Transverse colon (tissue), 4 donors: ENCODE measurements at regions not wholly inside any gene's neighbourhood (a gene's known extent, or its start where the extent isn't known, plus 50 kb on each side); places are given as distances from the start of the nearest gene placed in this dataset.

ENCODE experiments used
- POLR2AphosphoS5 ChIP-seq, 3 donors: sonication (generic); formaldehyde crosslinking; IDR thresholded peaks; one replicate each; pipeline ENCODE4 v1.6.1; 2016; ENCODE audit warnings: antibody characterized with exemption in 3 of 3
- TF ChIP-seq, protein P1 (sequence below), 5 experiments: fragments of 200-600 bp in 3 of 5; fragments of 450-650 bp in 2 of 5; sonication (generic) in 3 of 5; IDR thresholded peaks; 1 replicate in 2 of 5; 2 replicates in 3 of 5; pipeline ENCODE4 v1.5.1; 2016 to 2017; ENCODE audit warnings: antibody characterized with exemption in 5 of 5, inconsistent platforms in 3 of 5, mild to moderate bottlenecking in 2 of 5, moderate library complexity in 1 of 5

DNA sequence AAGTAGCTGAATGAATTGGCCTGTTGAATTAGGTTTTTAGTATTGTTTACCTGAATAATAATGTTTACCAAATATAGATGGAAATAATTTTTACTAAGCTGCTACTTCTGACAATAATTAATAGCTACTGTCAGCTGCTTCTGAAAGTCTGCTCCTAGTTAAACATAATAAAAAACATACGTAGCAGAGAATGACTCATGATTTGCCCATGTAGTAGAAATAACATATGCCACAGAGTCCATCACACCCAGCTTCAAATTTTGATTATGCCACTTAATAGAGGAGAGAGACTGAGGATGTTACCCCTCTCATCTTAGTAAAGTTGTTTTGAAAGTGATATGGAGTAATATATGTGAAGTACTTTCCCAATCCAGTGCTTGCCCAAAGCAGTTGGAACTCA lies 57.6 kb upstream of the MDFIC start:
- TF ChIP-seq POLR2AphosphoS5 (IDR thresholded peaks at IDR 0.05), result no peak
- TF ChIP-seq, protein P1, sequence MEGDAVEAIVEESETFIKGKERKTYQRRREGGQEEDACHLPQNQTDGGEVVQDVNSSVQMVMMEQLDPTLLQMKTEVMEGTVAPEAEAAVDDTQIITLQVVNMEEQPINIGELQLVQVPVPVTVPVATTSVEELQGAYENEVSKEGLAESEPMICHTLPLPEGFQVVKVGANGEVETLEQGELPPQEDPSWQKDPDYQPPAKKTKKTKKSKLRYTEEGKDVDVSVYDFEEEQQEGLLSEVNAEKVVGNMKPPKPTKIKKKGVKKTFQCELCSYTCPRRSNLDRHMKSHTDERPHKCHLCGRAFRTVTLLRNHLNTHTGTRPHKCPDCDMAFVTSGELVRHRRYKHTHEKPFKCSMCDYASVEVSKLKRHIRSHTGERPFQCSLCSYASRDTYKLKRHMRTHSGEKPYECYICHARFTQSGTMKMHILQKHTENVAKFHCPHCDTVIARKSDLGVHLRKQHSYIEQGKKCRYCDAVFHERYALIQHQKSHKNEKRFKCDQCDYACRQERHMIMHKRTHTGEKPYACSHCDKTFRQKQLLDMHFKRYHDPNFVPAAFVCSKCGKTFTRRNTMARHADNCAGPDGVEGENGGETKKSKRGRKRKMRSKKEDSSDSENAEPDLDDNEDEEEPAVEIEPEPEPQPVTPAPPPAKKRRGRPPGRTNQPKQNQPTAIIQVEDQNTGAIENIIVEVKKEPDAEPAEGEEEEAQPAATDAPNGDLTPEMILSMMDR (IDR thresholded peaks at IDR 0.05), result no peak
